Activated CD4-positive, alpha-beta memory T cell treated with anti-CD3 and anti-CD28 coated beads for 36 hours (primary cell): ENCODE measurements at regions not wholly inside any gene's neighbourhood (a gene's known extent, or its start where the extent isn't known, plus 50 kb on each side); places are given as distances from the start of the nearest gene placed in this dataset.

Experiments used
- CTCF ChIA-PET: fragments of 350-600 bp; sonication (Branson Sonifier 250); formaldehyde crosslinking; loops from one replicate; lab custom pipeline; 2021; ENCODE audit warnings: antibody characterized with exemption, inconsistent platforms; lab: Charles Lee
- POLR2A ChIA-PET: fragments of 350-600 bp; sonication (Branson Sonifier 250); formaldehyde crosslinking; loops from one replicate; lab custom pipeline; 2021; ENCODE audit warnings: antibody characterized with exemption; lab: Charles Lee
- DNase-seq: peaks from one replicate; pipeline ENCODE4 v3.0.0-alpha.2; 2020
- H3K27ac Mint-ChIP-seq: one replicate; pipeline ENCODE4 v1.8.0; 2021; ENCODE audit warnings: mixed read lengths
- H3K27me3 Mint-ChIP-seq: one replicate; pipeline ENCODE4 v1.8.0; 2021; ENCODE audit warnings: mixed read lengths
- H3K36me3 Mint-ChIP-seq: one replicate; pipeline ENCODE4 v1.8.0; 2021; ENCODE audit warnings: mixed read lengths
- H3K4me1 Mint-ChIP-seq: one replicate; pipeline ENCODE4 v1.8.0; 2021; ENCODE audit warnings: low read depth, mixed read lengths
- H3K4me3 Mint-ChIP-seq: one replicate; pipeline ENCODE4 v1.8.0; 2021; ENCODE audit warnings: mild to moderate bottlenecking, mixed read lengths
- H3K9me3 Mint-ChIP-seq: one replicate; pipeline ENCODE4 v1.8.0; 2021; ENCODE audit warnings: mixed read lengths
- intact Hi-C: fragments of 100-400 bp; cut with micrococcal nuclease; formaldehyde crosslinking; loops from one replicate; pipeline ENCODE4 v1.15.1; 2023

GRCh38 chr15:37165395-37165794, 65.0 kb upstream of the MEIS2 start:
- DNase-seq = no peak
- intact Hi-C loops = no loop called here
- CTCF ChIA-PET = no interaction called here
- no peak overlapping the region for H3K4me3 Mint-ChIP-seq
- no peak overlapping the region for H3K27ac Mint-ChIP-seq
- POLR2A ChIA-PET = no interaction called here
- no peaks in the 10 kb centered on the region for H3K4me1 Mint-ChIP-seq
- H3K9me3 Mint-ChIP-seq = no peaks in the 10 kb centered on the region
- no peaks in the 10 kb centered on the region for H3K27me3 Mint-ChIP-seq
- no peaks in the 10 kb centered on the region for H3K36me3 Mint-ChIP-seq

GRCh38 chr15:37166402-37166801, 66.1 kb upstream of the MEIS2 start:
- CTCF ChIA-PET = no interaction called here
- H3K9me3 Mint-ChIP-seq = no peaks in the 10 kb centered on the region

GRCh38 chr15:37181339-37181738, 81.0 kb upstream of the MEIS2 start:
- no peaks in the 10 kb centered on the region for H3K27me3 Mint-ChIP-seq

More at GRCh38 chr15:37166402-37166801, 66.1 kb upstream of the MEIS2 start:
- DNase-seq = no peak
- Mint-ChIP-seq H3K4me3 (no peak overlapping the region), H3K36me3 (no peaks in the 10 kb centered on the region), H3K27me3 (no peaks in the 10 kb centered on the region), H3K27ac (no peak overlapping the region), H3K4me1 (no peaks in the 10 kb centered on the region)
- intact Hi-C loops = no loop called here
- POLR2A ChIA-PET = no interaction called here

GRCh38 chr15:37199545-37199944, 99.2 kb upstream of the MEIS2 start:
- intact Hi-C loops = no loop called here
- CTCF ChIA-PET = no interaction called here
- Mint-ChIP-seq H3K36me3 (no peaks in the 10 kb centered on the region), H3K4me1 (no peaks in the 10 kb centered on the region), H3K27ac (no peak overlapping the region), H3K9me3 (no peaks in the 10 kb centered on the region), H3K27me3 (no peaks in the 10 kb centered on the region), H3K4me3 (no peak overlapping the region)
- no peak for DNase-seq
- POLR2A ChIA-PET = no interaction called here

More at GRCh38 chr15:37181339-37181738, 81.0 kb upstream of the MEIS2 start:
- intact Hi-C loops = no loop called here
- POLR2A ChIA-PET = no interaction called here
- no peak overlapping the region for H3K4me3 Mint-ChIP-seq
- DNase-seq = no peak
- no peaks in the 10 kb centered on the region for H3K36me3 Mint-ChIP-seq
- H3K4me1 Mint-ChIP-seq = no peaks in the 10 kb centered on the region
- H3K27ac Mint-ChIP-seq = no peak overlapping the region
- peaks cover 20% of the 10 kb centered on the region for H3K9me3 Mint-ChIP-seq
- CTCF ChIA-PET = no interaction called here

GRCh38 chr15:37203050-37203449, 102.7 kb upstream of the MEIS2 start:
- no peaks in the 10 kb centered on the region for H3K36me3 Mint-ChIP-seq
- no peak overlapping the region for H3K4me3 Mint-ChIP-seq
- intact Hi-C loops = no loop called here
- no peak overlapping the region for H3K27ac Mint-ChIP-seq
- ChIA-PET CTCF (no interaction called here), POLR2A (no interaction called here)
- DNase-seq = no peak
- H3K4me1 Mint-ChIP-seq = no peaks in the 10 kb centered on the region
- no peaks in the 10 kb centered on the region for H3K27me3 Mint-ChIP-seq
- H3K9me3 Mint-ChIP-seq = no peaks in the 10 kb centered on the region

GRCh38 chr15:37204692-37205091, 104.3 kb upstream of the MEIS2 start:
- no peak for DNase-seq
- H3K4me3 Mint-ChIP-seq = no peak overlapping the region
- H3K27me3 Mint-ChIP-seq = no peaks in the 10 kb centered on the region
- intact Hi-C loops = no loop called here
- CTCF ChIA-PET = no interaction called here
- H3K27ac Mint-ChIP-seq = no peak overlapping the region
- no peaks in the 10 kb centered on the region for H3K9me3 Mint-ChIP-seq
- H3K36me3 Mint-ChIP-seq = no peaks in the 10 kb centered on the region
- no peaks in the 10 kb centered on the region for H3K4me1 Mint-ChIP-seq
- POLR2A ChIA-PET = no interaction called here

GRCh38 chr15:37206690-37207089, 106.3 kb upstream of the MEIS2 start:
- no peaks in the 10 kb centered on the region for H3K27me3 Mint-ChIP-seq
- H3K4me1 Mint-ChIP-seq = no peaks in the 10 kb centered on the region
- no peak for DNase-seq
- POLR2A ChIA-PET = no interaction called here
- H3K9me3 Mint-ChIP-seq = no peaks in the 10 kb centered on the region
- no peak overlapping the region for H3K27ac Mint-ChIP-seq
- no peak overlapping the region for H3K4me3 Mint-ChIP-seq
- CTCF ChIA-PET = no interaction called here
- intact Hi-C loops = no loop called here
- no peaks in the 10 kb centered on the region for H3K36me3 Mint-ChIP-seq

GRCh38 chr15:37208146-37209040, 108.0 kb upstream of the MEIS2 start:
- CTCF ChIA-PET = no interaction called here
- Mint-ChIP-seq H3K27me3 (no peaks in the 10 kb centered on the region), H3K36me3 (no peaks in the 10 kb centered on the region), H3K4me3 (no peak overlapping the region), H3K4me1 (no peaks in the 10 kb centered on the region), H3K27ac (no peak overlapping the region), H3K9me3 (peaks cover 5% of the 10 kb centered on the region)
- intact Hi-C loops = no loop called here
- POLR2A ChIA-PET = no interaction called here
- DNase-seq = no peak

- H3K27ac Mint-ChIP-seq = no peak overlapping the region
- H3K4me1 Mint-ChIP-seq = no peaks in the 10 kb centered on the region
- no peaks in the 10 kb centered on the region for H3K36me3 Mint-ChIP-seq
- H3K27me3 Mint-ChIP-seq = no peaks in the 10 kb centered on the region
- intact Hi-C loops = no loop called here
- no peak overlapping the region for H3K4me3 Mint-ChIP-seq
- ChIA-PET POLR2A (no interaction called here), CTCF (no interaction called here)
- H3K9me3 Mint-ChIP-seq = peaks cover 10% of the 10 kb centered on the region
- no peak for DNase-seq
Measured at GRCh38 chr15:37209041-37209363, 108.7 kb upstream of the MEIS2 start.

- Mint-ChIP-seq H3K27ac (no peak overlapping the region), H3K4me3 (no peak overlapping the region), H3K9me3 (peaks cover 16% of the 10 kb centered on the region), H3K36me3 (no peaks in the 10 kb centered on the region), H3K27me3 (no peaks in the 10 kb centered on the region), H3K4me1 (no peaks in the 10 kb centered on the region)
- POLR2A ChIA-PET = no interaction called here
- CTCF ChIA-PET = no interaction called here
- intact Hi-C loops = no loop called here
- no peak for DNase-seq
Measured at GRCh38 chr15:37217567-37217966, 117.2 kb upstream of the MEIS2 start.

- Mint-ChIP-seq H3K4me1 (no peaks in the 10 kb centered on the region), H3K27me3 (no peaks in the 10 kb centered on the region), H3K36me3 (no peaks in the 10 kb centered on the region), H3K9me3 (peaks cover 10% of the 10 kb centered on the region), H3K4me3 (no peak overlapping the region), H3K27ac (no peak overlapping the region)
- POLR2A ChIA-PET = no interaction called here
- no peak for DNase-seq
- intact Hi-C loops = no loop called here
- CTCF ChIA-PET = no interaction called here
Measured at GRCh38 chr15:37218351-37218916, 118.1 kb upstream of the MEIS2 start.

- ChIA-PET POLR2A (no interaction called here), CTCF (no interaction called here)
- no peak for DNase-seq
- Mint-ChIP-seq H3K36me3 (no peaks in the 10 kb centered on the region), H3K27me3 (no peaks in the 10 kb centered on the region), H3K9me3 (peaks cover 6% of the 10 kb centered on the region), H3K4me1 (no peaks in the 10 kb centered on the region), H3K27ac (no peak overlapping the region), H3K4me3 (no peak overlapping the region)
- intact Hi-C loops = no loop called here
Measured at GRCh38 chr15:37219211-37219701, 118.9 kb upstream of the MEIS2 start.
